AG09309 (cell line): ENCODE measurements at regions not wholly inside any gene's neighbourhood (a gene's known extent, or its start where the extent isn't known, plus 50 kb on each side); places are given as distances from the start of the nearest gene placed in this dataset.
A peak's percentile ranks its signal among the peaks of the same experiment; 100 is the strongest.

Experiments
- DNase-seq: peaks from one replicate; pipeline ENCODE4 v3.0.0-alpha.2; 2010; ENCODE audit warnings: low read depth
- H3K4me3 ChIP-seq: 2 replicates; pipeline ENCODE4 v1.5.1; 2011; ENCODE audit warnings: mild to moderate bottlenecking, low read depth, low read length, moderate library complexity; ENCODE audit not compliant: control insufficient read depth
- TF ChIP-seq, protein P1 (sequence below): IDR thresholded peaks from 2 replicates; pipeline ENCODE4 v1.5.1; 2011; ENCODE audit warnings: mild to moderate bottlenecking, low read depth, low read length, inconsistent platforms; ENCODE audit not compliant: insufficient read depth, control insufficient read depth; ENCODE audit errors: missing control alignments

DNA sequence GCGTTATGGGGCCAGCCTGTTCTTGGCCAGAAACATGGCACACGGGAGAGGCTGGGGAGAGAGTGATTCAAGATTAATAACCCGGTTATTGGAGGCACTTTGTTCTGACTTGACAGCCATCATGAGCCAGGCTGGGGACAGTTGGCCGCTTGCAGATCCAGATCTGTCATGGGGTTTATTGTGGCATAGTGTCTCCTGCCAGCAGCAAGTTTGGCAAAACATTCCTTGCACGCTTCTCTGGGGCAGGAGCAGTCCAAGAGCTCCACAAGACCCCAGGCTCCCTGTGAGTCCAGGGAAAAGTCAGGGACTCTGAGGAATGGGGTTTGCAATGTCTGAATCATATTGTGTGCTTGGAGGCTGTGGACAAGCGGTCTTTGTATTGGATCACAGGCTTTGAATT, 270.4 kb downstream of the MIAT start:
- no peak for DNase-seq
- no peak overlapping the region for H3K4me3 ChIP-seq
- TF ChIP-seq, protein P1, sequence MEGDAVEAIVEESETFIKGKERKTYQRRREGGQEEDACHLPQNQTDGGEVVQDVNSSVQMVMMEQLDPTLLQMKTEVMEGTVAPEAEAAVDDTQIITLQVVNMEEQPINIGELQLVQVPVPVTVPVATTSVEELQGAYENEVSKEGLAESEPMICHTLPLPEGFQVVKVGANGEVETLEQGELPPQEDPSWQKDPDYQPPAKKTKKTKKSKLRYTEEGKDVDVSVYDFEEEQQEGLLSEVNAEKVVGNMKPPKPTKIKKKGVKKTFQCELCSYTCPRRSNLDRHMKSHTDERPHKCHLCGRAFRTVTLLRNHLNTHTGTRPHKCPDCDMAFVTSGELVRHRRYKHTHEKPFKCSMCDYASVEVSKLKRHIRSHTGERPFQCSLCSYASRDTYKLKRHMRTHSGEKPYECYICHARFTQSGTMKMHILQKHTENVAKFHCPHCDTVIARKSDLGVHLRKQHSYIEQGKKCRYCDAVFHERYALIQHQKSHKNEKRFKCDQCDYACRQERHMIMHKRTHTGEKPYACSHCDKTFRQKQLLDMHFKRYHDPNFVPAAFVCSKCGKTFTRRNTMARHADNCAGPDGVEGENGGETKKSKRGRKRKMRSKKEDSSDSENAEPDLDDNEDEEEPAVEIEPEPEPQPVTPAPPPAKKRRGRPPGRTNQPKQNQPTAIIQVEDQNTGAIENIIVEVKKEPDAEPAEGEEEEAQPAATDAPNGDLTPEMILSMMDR, result no peak

DNA sequence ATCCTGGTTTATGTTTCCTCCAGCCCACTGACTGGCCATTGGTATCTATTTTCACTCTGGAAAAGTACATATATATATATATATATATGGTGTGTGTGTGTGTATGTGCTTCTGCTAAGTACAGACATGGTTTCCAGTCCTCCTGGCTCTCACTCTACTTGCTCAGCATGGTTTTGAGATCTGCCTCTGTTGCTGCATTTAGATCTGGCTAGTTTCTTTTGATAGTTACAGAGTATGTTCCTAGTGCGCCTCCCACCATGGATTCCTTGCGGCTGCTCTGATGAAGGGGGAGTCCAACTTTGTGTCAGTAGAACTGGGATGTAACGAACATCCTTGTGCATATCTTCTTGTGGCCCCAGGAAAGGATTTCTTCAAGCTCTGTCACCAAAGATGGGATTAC, 274.1 kb downstream of the MIAT start:
- H3K4me3 ChIP-seq, result no peak overlapping the region
- DNase-seq, result no peak
- TF ChIP-seq, protein P1, result no peak

- TF ChIP-seq, protein P1, result no peak
- DNase-seq, result no peak
- H3K4me3 ChIP-seq, result no peak overlapping the region
Observed at GRCh38 chr22:26933105-26933590, 275.8 kb downstream of the MIAT start.

- TF ChIP-seq, protein P1, result peak; percentile 8
- no peak overlapping the region for H3K4me3 ChIP-seq
- no peak for DNase-seq
Observed at GRCh38 chr22:26937213-26937612, 279.8 kb downstream of the MIAT start.

GRCh38 chr22:26939466-26939865, 282.1 kb downstream of the MIAT start:
- DNase-seq, result no peak
- TF ChIP-seq, protein P1, result no peak
- H3K4me3 ChIP-seq, result no peak overlapping the region

DNA sequence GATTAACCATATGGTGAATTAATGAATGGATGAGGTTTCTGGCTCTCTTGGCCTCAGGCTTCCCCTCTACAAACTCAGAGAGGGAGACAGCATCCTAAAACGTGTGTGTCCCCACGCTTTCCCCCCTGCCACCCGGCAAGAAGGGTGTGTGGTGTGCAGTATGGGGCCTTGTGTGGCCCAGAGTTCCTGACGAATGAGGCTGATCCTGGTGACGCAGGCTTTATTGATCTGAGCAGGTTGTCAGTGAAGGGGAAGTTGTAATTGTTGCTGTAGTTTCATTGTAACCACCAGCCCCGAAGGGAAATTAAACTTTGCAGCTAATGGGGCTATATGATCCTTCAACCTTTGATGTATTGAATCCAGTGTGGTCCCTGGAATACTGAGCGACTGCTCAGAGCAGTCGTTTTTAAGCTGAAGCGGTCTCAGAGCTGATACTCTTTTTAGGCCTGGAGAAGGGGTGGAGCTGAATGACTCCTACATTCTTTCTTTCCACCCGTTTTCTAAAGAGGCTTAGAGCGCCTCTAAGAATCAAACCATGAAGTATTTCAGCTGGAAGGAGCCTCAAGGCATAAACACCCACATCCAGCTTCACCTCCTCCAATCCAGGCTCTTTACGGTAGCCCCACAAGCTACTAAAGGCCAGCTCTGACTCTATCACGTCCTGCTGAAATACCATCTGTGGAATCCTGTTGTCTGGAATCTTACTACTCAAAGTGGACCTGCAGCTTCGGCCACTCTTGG, 284.7 kb downstream of the MIAT start:
- peak; percentile 0 for DNase-seq
- TF ChIP-seq, protein P1, result no peak
- H3K4me3 ChIP-seq, result no peak overlapping the region
